ENCODE measurements at regions not wholly inside any gene's neighbourhood (a gene's known extent, or its start where the extent isn't known, plus 50 kb on each side); places are given as distances from the start of the nearest gene placed in this dataset.

DNA sequence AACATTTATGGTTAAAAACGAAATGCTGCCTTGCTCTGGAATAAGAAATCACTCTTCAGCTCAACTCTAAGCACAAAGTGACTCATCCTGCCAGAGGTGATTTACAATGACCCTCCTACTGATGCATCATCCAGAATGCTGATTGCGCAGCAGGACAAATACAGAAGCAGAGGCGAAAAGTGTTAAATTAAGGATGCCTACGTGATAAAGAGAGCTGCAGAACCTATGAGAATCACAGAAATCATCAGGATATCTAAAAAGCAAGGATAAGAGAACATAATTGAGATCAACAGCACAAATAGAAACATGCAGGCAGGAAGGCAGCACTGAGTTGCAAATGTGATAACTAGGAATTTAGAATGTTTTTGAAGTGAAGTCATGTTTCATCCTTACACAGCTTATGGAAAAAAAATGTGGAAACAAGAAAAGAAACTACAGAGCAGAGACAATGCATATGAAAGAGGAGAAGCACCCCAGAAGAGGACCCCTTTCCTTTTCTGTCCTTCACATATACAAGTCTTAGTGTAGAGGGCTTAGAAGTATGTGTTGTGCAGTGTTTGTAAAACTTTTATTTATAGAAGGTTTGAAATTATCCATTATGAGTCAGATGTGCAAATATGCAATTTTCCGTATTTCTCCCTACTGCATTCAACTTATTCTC, 188.4 kb downstream of the SLC7A11 start:
- Histone ChIP-seq H3K9me3 (no peaks in the 10 kb centered on the region), H3K27ac (no peak overlapping the region), H3K4me3 (no peak overlapping the region), H3K4me1 (no peaks in the 10 kb centered on the region), H3K27me3 (no peaks in the 10 kb centered on the region), H3K36me3 (no peaks in the 10 kb centered on the region)
- peak in 1 of 2 donors; percentile 84 for ATAC-seq (ENCODE audit: low FRiP score in 2 of 2)
- DNase-seq: no peak
- WGBS, 2 donors: 71 to 80% methylated on average over 5 of the region's 5 CpGs
- TF ChIP-seq EP300 (IDR thresholded peaks at IDR 0.05) (no peak), POLR2AphosphoS5 (IDR thresholded peaks at IDR 0.05) (no peak), POLR2A (IDR thresholded peaks at IDR 0.05) (no peak), CTCF (IDR thresholded peaks at IDR 0.05) (no peak)

GRCh38 chr4:138052806-138053632, 189.1 kb downstream of the SLC7A11 start:
- TF ChIP-seq POLR2A (IDR thresholded peaks at IDR 0.05) (no peak), CTCF (IDR thresholded peaks at IDR 0.05) (no peak), POLR2AphosphoS5 (IDR thresholded peaks at IDR 0.05) (no peak), EP300 (IDR thresholded peaks at IDR 0.05) (no peak)
- Histone ChIP-seq H3K27ac (no peak overlapping the region), H3K36me3 (no peaks in the 10 kb centered on the region)

GRCh38 chr4:138051157-138051556, 191.0 kb downstream of the SLC7A11 start:
- DNase-seq (no peak), ATAC-seq (ENCODE audit: low FRiP score in 2 of 2) (no peak)
- no peak for TF ChIP-seq POLR2A (IDR thresholded peaks at IDR 0.05)
- no peak for TF ChIP-seq CTCF (IDR thresholded peaks at IDR 0.05)
- TF ChIP-seq POLR2AphosphoS5 (IDR thresholded peaks at IDR 0.05): no peak
- TF ChIP-seq EP300 (IDR thresholded peaks at IDR 0.05): no peak
- no peaks in the 10 kb centered on the region for H3K36me3 ChIP-seq
- no peak overlapping the region for H3K27ac ChIP-seq
- H3K9me3 ChIP-seq: no peaks in the 10 kb centered on the region
- H3K4me1 ChIP-seq: no peaks in the 10 kb centered on the region
- H3K4me3 ChIP-seq: no peak overlapping the region
- no peaks in the 10 kb centered on the region for H3K27me3 ChIP-seq
- 31 to 69% methylated on average over 3 of the region's 3 CpGs for WGBS, 2 donors

More at GRCh38 chr4:138052806-138053632, 189.1 kb downstream of the SLC7A11 start:
- ATAC-seq (ENCODE audit: low FRiP score in 2 of 2): peak in 1 of 2 donors; percentile 66
- Histone ChIP-seq H3K4me3 (no peak overlapping the region), H3K27me3 (no peaks in the 10 kb centered on the region), H3K9me3 (no peaks in the 10 kb centered on the region), H3K4me1 (no peaks in the 10 kb centered on the region)
- DNase-seq: peak in 1 of 2 donors; percentile 62
- WGBS, 2 donors: 88 to 94% methylated on average over 3 to 31 of the region's 31 CpGs

GRCh38 chr4:138050601-138051000, 191.5 kb downstream of the SLC7A11 start:
- WGBS, 2 donors: 81 to 94% methylated on average over 6 of the region's 6 CpGs
- Histone ChIP-seq H3K36me3 (no peaks in the 10 kb centered on the region), H3K27ac (no peak overlapping the region), H3K4me1 (no peaks in the 10 kb centered on the region), H3K27me3 (no peaks in the 10 kb centered on the region), H3K9me3 (no peaks in the 10 kb centered on the region), H3K4me3 (no peak overlapping the region)
- DNase-seq: no peak
- TF ChIP-seq POLR2A (IDR thresholded peaks at IDR 0.05): no peak
- TF ChIP-seq CTCF (IDR thresholded peaks at IDR 0.05): no peak
- no peak for TF ChIP-seq EP300 (IDR thresholded peaks at IDR 0.05)
- TF ChIP-seq POLR2AphosphoS5 (IDR thresholded peaks at IDR 0.05): no peak
- ATAC-seq (ENCODE audit: low FRiP score in 2 of 2): no peak

All from upper lobe of left lung (tissue), 6 donors.